OCI-LY7 (cell line): ENCODE measurements at regions not wholly inside any gene's neighbourhood (a gene's known extent, or its start where the extent isn't known, plus 50 kb on each side); places are given as distances from the start of the nearest gene placed in this dataset.

Experiments used
- BruUV-seq: library from RNA; stranded (reverse); fragments of 400-500 nt; replicated peaks from 2 replicates; lab custom pipeline; 2021; lab: Mats Ljungman, UMichigan
- CTCF ChIA-PET: fragments of 300-600 bp; sonication (Branson Sonifier 250); formaldehyde crosslinking; loops from one replicate; lab custom pipeline; 2022; ENCODE audit warnings: antibody characterized with exemption; ENCODE audit not compliant: unreplicated experiment; lab: Charles Lee
- POLR2A ChIA-PET: fragments of 300-600 bp; sonication (Branson Sonifier 250); formaldehyde crosslinking; loops from one replicate; lab custom pipeline; 2022; ENCODE audit warnings: antibody characterized with exemption; lab: Charles Lee
- DNase-seq: peaks from one replicate; pipeline ENCODE4 v3.0.0-alpha.2; 2015; ENCODE audit warnings: low spot score
- H2AFZ ChIP-seq: fragments of 200-600 bp; sonication (generic), shearing (Covaris generic); 2 replicates; pipeline ENCODE4 v1.6.1; 2014; ENCODE audit warnings: mild to moderate bottlenecking, antibody characterized with exemption, low read length, moderate library complexity
- H3K27ac ChIP-seq: fragments of 200-600 bp; sonication (generic); 2 replicates; pipeline ENCODE4 v1.5.1; 2014; ENCODE audit warnings: mixed run types, low read depth, mild to moderate bottlenecking, moderate library complexity, low read length, inconsistent platforms; ENCODE audit not compliant: poor library complexity, severe bottlenecking
- H3K36me3 ChIP-seq: fragments of 200-600 bp; sonication (generic); 2 replicates; pipeline ENCODE4 v1.6.1; 2014; ENCODE audit warnings: mild to moderate bottlenecking, antibody characterized with exemption, low read length, moderate library complexity, mixed read lengths; ENCODE audit not compliant: insufficient read depth
- H3K4me1 ChIP-seq: fragments of 200-600 bp; sonication (generic); 2 replicates; pipeline ENCODE4 v1.5.1; 2014; ENCODE audit warnings: mild to moderate bottlenecking, low read length; ENCODE audit not compliant: insufficient read depth, poor library complexity, severe bottlenecking
- H3K4me2 ChIP-seq: fragments of 200-600 bp; sonication (generic); 2 replicates; pipeline ENCODE4 v1.6.1; 2014; ENCODE audit warnings: mild to moderate bottlenecking, low read length
- H3K4me3 ChIP-seq: fragments of 200-600 bp; sonication (generic); 2 replicates; pipeline ENCODE4 v1.5.1; 2014; ENCODE audit warnings: mild to moderate bottlenecking, low read depth, low read length; ENCODE audit not compliant: poor library complexity, severe bottlenecking
- H3K79me2 ChIP-seq: fragments of 200-600 bp; sonication (generic); 2 replicates; pipeline ENCODE4 v1.6.1; 2016; ENCODE audit warnings: low read depth, mild to moderate bottlenecking, low read length, moderate library complexity, mixed read lengths; ENCODE audit not compliant: insufficient read depth
- H3K9me2 ChIP-seq: fragments of 200-600 bp; sonication (generic); 2 replicates; pipeline ENCODE4 v1.6.1; 2016; ENCODE audit warnings: mild to moderate bottlenecking, low read length, mixed read lengths; ENCODE audit not compliant: insufficient read depth
- H3K9me3 ChIP-seq: fragments of 200-600 bp; sonication (generic); 2 replicates; pipeline ENCODE4 v1.6.1; 2014; ENCODE audit warnings: mild to moderate bottlenecking, mixed run types, low read length, mixed read lengths
- H4K20me1 ChIP-seq: fragments of 200-600 bp; sonication (generic); 2 replicates; pipeline ENCODE4 v1.6.1; 2014; ENCODE audit warnings: mild to moderate bottlenecking, antibody characterized with exemption, low read length, moderate library complexity, mixed read lengths; ENCODE audit not compliant: insufficient read depth
- CTCF ChIP-seq: fragments of 200-600 bp; sonication (generic); conservative IDR thresholded peaks from 2 replicates; pipeline ENCODE4 v1.5.1; 2014; ENCODE audit warnings: mild to moderate bottlenecking, antibody characterized with exemption, low read length, moderate library complexity, mixed read lengths
- EZH2phosphoT487 ChIP-seq: fragments of 200-600 bp; sonication (generic); IDR thresholded peaks from 2 replicates; pipeline ENCODE4 v1.6.1; 2018; ENCODE audit warnings: low read depth, borderline replicate concordance, mild to moderate bottlenecking, mixed run types, antibody characterized with exemption, low read length, moderate library complexity, mixed read lengths
- intact Hi-C: fragments of 100-400 bp; cut with micrococcal nuclease; formaldehyde crosslinking; loops from one replicate; pipeline ENCODE4 v1.10.0; 2022; ENCODE audit not compliant: unreplicated experiment

GRCh38 chr3:73945541-73945940 lies 320.8 kb upstream of the PDZRN3 start:
- Histone ChIP-seq H3K9me3 (no peaks in the 10 kb centered on the region), H3K4me2 (no peak overlapping the region), H2AFZ (no peak overlapping the region), H4K20me1 (no peaks in the 10 kb centered on the region), H3K4me1 (no peaks in the 10 kb centered on the region), H3K79me2 (no peaks in the 10 kb centered on the region), H3K4me3 (no peak overlapping the region), H3K36me3 (no peaks in the 10 kb centered on the region), H3K27ac (no peak overlapping the region), H3K9me2 (no peaks in the 10 kb centered on the region)
- no TSS peak for BruUV-seq
- DNase-seq = no peak
- no peak for TF ChIP-seq EZH2phosphoT487
- no peak for TF ChIP-seq CTCF
- POLR2A ChIA-PET = no interaction called here
- CTCF ChIA-PET = no interaction called here
- intact Hi-C loops = no loop called here

GRCh38 chr3:73939985-73940384 lies 315.2 kb upstream of the PDZRN3 start:
- intact Hi-C loops = no loop called here
- no peak overlapping the region for H3K4me3 ChIP-seq
- TF ChIP-seq EZH2phosphoT487 (no peak), CTCF (no peak)
- H2AFZ ChIP-seq = no peak overlapping the region
- H3K9me2 ChIP-seq = no peaks in the 10 kb centered on the region
- ChIA-PET POLR2A (no interaction called here), CTCF (no interaction called here)
- H3K9me3 ChIP-seq = no peaks in the 10 kb centered on the region
- H3K36me3 ChIP-seq = no peaks in the 10 kb centered on the region
- no peaks in the 10 kb centered on the region for H3K79me2 ChIP-seq
- H3K4me2 ChIP-seq = no peak overlapping the region
- no peak overlapping the region for H3K27ac ChIP-seq
- H4K20me1 ChIP-seq = no peaks in the 10 kb centered on the region
- no peak for DNase-seq
- H3K4me1 ChIP-seq = no peaks in the 10 kb centered on the region
- BruUV-seq = no TSS peak

- TF ChIP-seq EZH2phosphoT487 = no peak
- no peak for TF ChIP-seq CTCF
- no TSS peak for BruUV-seq
- ChIA-PET CTCF (no interaction called here), POLR2A (interaction anchor here (0.6 kb wide), 1 partner anchor 798 kb away, joined by 3 read pairs; no protein-coding TSS in a partner anchor)
- no peaks in the 10 kb centered on the region for H3K9me2 ChIP-seq
- no peaks in the 10 kb centered on the region for H3K4me1 ChIP-seq
- no peak overlapping the region for H3K4me2 ChIP-seq
- no peak for DNase-seq
- intact Hi-C loops = no loop called here
- no peak overlapping the region for H2AFZ ChIP-seq
- H3K27ac ChIP-seq = no peak overlapping the region
- no peak overlapping the region for H3K4me3 ChIP-seq
- no peaks in the 10 kb centered on the region for H3K36me3 ChIP-seq
- H3K9me3 ChIP-seq = no peaks in the 10 kb centered on the region
- no peaks in the 10 kb centered on the region for H3K79me2 ChIP-seq
- H4K20me1 ChIP-seq = no peaks in the 10 kb centered on the region
These were observed 308.8 kb upstream of the PDZRN3 start for GRCh38 chr3:73933585-73933984.
